LNCAP (cell line): ENCODE measurements at regions not wholly inside any gene's neighbourhood (a gene's known extent, or its start where the extent isn't known, plus 50 kb on each side); places are given as distances from the start of the nearest gene placed in this dataset.

Source experiments
- TF ChIP-seq, protein P1 (sequence below): fragments of 450-650 bp; IDR thresholded peaks from 2 replicates; pipeline ENCODE4 v1.5.1; 2017; ENCODE audit warnings: mild to moderate bottlenecking

DNA sequence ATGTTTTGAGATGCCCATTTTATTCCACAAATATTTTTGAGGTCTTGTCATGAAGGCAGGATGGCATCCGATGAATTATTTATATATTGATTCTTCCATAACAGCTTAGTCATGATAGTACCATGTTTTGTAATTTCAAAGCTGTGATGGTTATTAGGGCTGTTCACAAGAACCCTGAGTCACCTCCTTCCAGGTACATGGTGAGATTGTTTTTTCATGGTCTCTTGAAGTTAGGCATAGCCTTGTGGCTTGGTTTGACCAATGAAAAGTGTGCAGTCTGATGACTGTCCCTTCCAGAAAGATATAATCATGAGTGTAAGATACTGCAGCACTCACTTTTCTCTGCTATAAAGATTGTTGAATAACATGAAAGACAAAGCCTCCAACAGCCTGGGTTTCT is 274.8 kb downstream of the FGFR2 start:
- TF ChIP-seq, protein P1, sequence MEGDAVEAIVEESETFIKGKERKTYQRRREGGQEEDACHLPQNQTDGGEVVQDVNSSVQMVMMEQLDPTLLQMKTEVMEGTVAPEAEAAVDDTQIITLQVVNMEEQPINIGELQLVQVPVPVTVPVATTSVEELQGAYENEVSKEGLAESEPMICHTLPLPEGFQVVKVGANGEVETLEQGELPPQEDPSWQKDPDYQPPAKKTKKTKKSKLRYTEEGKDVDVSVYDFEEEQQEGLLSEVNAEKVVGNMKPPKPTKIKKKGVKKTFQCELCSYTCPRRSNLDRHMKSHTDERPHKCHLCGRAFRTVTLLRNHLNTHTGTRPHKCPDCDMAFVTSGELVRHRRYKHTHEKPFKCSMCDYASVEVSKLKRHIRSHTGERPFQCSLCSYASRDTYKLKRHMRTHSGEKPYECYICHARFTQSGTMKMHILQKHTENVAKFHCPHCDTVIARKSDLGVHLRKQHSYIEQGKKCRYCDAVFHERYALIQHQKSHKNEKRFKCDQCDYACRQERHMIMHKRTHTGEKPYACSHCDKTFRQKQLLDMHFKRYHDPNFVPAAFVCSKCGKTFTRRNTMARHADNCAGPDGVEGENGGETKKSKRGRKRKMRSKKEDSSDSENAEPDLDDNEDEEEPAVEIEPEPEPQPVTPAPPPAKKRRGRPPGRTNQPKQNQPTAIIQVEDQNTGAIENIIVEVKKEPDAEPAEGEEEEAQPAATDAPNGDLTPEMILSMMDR, result no peak

DNA sequence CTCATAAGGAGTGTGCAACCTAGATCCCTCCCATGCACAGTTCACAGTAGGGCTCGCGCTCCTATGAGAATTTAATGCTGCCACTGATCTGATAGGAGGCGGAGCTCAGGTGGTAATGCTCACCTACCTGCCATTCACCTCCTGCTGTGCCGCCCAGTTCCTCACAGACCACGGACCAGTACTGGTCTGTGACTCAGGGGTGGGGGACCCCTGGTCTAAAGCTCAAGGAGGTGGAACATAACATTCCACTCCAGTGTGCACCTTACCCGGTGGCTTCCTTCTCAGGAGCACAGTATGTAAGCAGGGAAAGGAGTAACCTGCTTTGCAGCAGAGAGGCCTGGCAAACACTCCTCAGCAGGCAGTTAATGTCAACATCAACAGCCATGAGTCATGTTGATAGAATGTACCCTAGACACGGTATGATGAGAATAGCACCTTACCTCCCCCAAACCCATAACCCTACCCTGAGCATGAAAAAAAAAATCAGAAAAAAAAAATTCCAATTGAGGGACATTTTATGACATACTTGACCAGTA is 273.5 kb downstream of the FGFR2 start:
- TF ChIP-seq, protein P1, result no peak

- TF ChIP-seq, protein P1, result no peak
These were observed 272.6 kb downstream of the FGFR2 start for GRCh38 chr10:121325490-121326231.

- TF ChIP-seq, protein P1, result no peak
These were observed 271.3 kb downstream of the FGFR2 start for GRCh38 chr10:121326905-121327304.

GRCh38 chr10:121327727-121328126 is 270.5 kb downstream of the FGFR2 start:
- TF ChIP-seq, protein P1, result no peak

- TF ChIP-seq, protein P1, result no peak
These were observed 267.7 kb downstream of the FGFR2 start for GRCh38 chr10:121330563-121330962.

GRCh38 chr10:121332353-121332752 is 265.9 kb downstream of the FGFR2 start:
- TF ChIP-seq, protein P1, result no peak
